Fibroblast of villous mesenchyme (primary cell): ENCODE measurements at regions not wholly inside any gene's neighbourhood (a gene's known extent, or its start where the extent isn't known, plus 50 kb on each side); places are given as distances from the start of the nearest gene placed in this dataset.
"Not testable (repeated sequence)": the region's sequence is repeated elsewhere in the genome, so short reads cannot be mapped to it uniquely, and the experiment has no call there.

Source experiments
- DNase-seq: peaks from one replicate; pipeline ENCODE4 v3.0.0-alpha.2; 2010; ENCODE audit warnings: low read depth
- H3K4me3 ChIP-seq: 2 replicates; pipeline ENCODE4 v1.5.1; 2011; ENCODE audit warnings: low read depth, mild to moderate bottlenecking, low read length
- CTCF ChIP-seq: IDR thresholded peaks from 2 replicates; pipeline ENCODE4 v1.5.1; 2012; ENCODE audit warnings: low read depth, mild to moderate bottlenecking, low read length; ENCODE audit not compliant: insufficient read depth

GRCh38 chr11:42800041-42800440, 511.8 kb upstream of the API5 start:
- H3K4me3 ChIP-seq = no peak overlapping the region
- TF ChIP-seq CTCF = no peak
- no peak for DNase-seq

- TF ChIP-seq CTCF = no peak
- H3K4me3 ChIP-seq = no peak overlapping the region
- no peak for DNase-seq
Observed at GRCh38 chr11:42802201-42802899, 509.4 kb upstream of the API5 start.

GRCh38 chr11:42806191-42806590, 505.6 kb upstream of the API5 start:
- TF ChIP-seq CTCF = no peak
- DNase-seq = no peak
- H3K4me3 ChIP-seq = no peak overlapping the region

- no peak for DNase-seq
- TF ChIP-seq CTCF = no peak
- H3K4me3 ChIP-seq = no peak overlapping the region
Observed at GRCh38 chr11:42812361-42812760, 499.4 kb upstream of the API5 start.

- DNase-seq = no peak
- no peak overlapping the region for H3K4me3 ChIP-seq
- TF ChIP-seq CTCF = no peak
Observed at GRCh38 chr11:42812960-42813359, 498.8 kb upstream of the API5 start.

- H3K4me3 ChIP-seq = no peak overlapping the region
- no peak for TF ChIP-seq CTCF
- DNase-seq = no peak
Observed at GRCh38 chr11:42816471-42816870, 495.3 kb upstream of the API5 start.

- H3K4me3 ChIP-seq = no peak overlapping the region
- no peak for DNase-seq
- TF ChIP-seq CTCF = no peak
Observed at GRCh38 chr11:42819126-42819525, 492.7 kb upstream of the API5 start.

- DNase-seq, H3K4me3 ChIP-seq: not testable (repeated sequence)
Observed at GRCh38 chr11:42822188-42822587, 489.6 kb upstream of the API5 start.
